ENCODE measurements at regions not wholly inside any gene's neighbourhood (a gene's known extent, or its start where the extent isn't known, plus 50 kb on each side); places are given as distances from the start of the nearest gene placed in this dataset.

DNA sequence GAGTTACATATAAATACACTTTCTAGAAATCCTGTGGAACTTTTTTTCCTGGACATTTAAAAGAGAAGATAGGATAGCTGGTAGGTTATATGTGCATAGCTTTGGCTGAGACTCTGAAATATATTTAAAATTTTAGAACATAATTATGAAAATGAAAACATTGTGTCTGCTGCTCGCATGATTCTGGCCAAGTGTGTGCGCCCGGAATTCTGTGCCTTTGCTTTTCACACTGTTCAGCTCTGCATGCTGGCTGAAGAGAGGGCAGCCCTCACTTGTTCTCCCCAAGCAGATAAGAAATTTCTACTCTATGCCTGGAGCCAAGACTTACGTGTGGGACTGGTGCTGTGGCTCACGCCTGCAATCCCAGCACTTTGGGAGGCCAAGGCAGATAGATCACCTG, 153.9 kb downstream of the MED10 start:
- TF ChIP-seq, protein P1, sequence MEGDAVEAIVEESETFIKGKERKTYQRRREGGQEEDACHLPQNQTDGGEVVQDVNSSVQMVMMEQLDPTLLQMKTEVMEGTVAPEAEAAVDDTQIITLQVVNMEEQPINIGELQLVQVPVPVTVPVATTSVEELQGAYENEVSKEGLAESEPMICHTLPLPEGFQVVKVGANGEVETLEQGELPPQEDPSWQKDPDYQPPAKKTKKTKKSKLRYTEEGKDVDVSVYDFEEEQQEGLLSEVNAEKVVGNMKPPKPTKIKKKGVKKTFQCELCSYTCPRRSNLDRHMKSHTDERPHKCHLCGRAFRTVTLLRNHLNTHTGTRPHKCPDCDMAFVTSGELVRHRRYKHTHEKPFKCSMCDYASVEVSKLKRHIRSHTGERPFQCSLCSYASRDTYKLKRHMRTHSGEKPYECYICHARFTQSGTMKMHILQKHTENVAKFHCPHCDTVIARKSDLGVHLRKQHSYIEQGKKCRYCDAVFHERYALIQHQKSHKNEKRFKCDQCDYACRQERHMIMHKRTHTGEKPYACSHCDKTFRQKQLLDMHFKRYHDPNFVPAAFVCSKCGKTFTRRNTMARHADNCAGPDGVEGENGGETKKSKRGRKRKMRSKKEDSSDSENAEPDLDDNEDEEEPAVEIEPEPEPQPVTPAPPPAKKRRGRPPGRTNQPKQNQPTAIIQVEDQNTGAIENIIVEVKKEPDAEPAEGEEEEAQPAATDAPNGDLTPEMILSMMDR (IDR thresholded peaks at IDR 0.05; ENCODE audit: borderline replicate concordance, extremely low read depth, low read length, poor library complexity, severe bottlenecking), result no peak
- TF ChIP-seq EZH2 (IDR thresholded peaks at IDR 0.05; ENCODE audit: borderline replicate concordance, low read depth, low read length, severe bottlenecking), result no peak
